ENCODE measurements at regions not wholly inside any gene's neighbourhood (a gene's known extent, or its start where the extent isn't known, plus 50 kb on each side); places are given as distances from the start of the nearest gene placed in this dataset.

- H2AK9ac ChIP-seq (replicated peaks; ENCODE audit: low read depth, low read length, poor library complexity), result no peak overlapping the region
- intact Hi-C loops (cut with micrococcal nuclease) (no loop called here), dilution Hi-C loops (cut with HindIII; ENCODE audit: low sequenced_read_pairs, unreplicated experiment) (no loop called here), in situ Hi-C loops (cut with MboI; ENCODE audit: low sequenced_read_pairs) (no loop called here)
- DNase-seq, result no peak
- CTCF ChIA-PET, result no interaction called here
- POLR2A ChIA-PET (ENCODE audit: unreplicated experiment), result no interaction called here
- H3K56ac ChIP-seq (ENCODE audit: extremely low read depth, insufficient read depth, low read length), result no peak overlapping the region
- H4K5ac ChIP-seq (ENCODE audit: low read depth, low read length), result no peak overlapping the region
- H3K14ac ChIP-seq (replicated peaks; ENCODE audit: low read depth, low read length), result no peak overlapping the region
- H3K9ac ChIP-seq (ENCODE audit: low read depth, low read length), result no peak overlapping the region
- peaks cover 7% of the 10 kb centered on the region; the same call in 1 of the 2 replicates for H3K9me3 ChIP-seq (ENCODE audit: control insufficient read depth, insufficient read depth, low read length)
- no peak overlapping the region for H3K4me3 ChIP-seq (ENCODE audit: insufficient read depth, low read depth, low read length)
- no peak overlapping the region for H3K18ac ChIP-seq (ENCODE audit: low read depth, low read length)
- no peak for TF ChIP-seq RFX5 (IDR thresholded peaks at IDR 0.05; ENCODE audit: low read depth, low read length)
- TF ChIP-seq POLR2A (IDR thresholded peaks at IDR 0.05; ENCODE audit: low read depth, low read length), result no peak
- no peak for TF ChIP-seq CHD1 (IDR thresholded peaks at IDR 0.05; ENCODE audit: low read depth, low read length)
- no peak for TF ChIP-seq RAD21 (IDR thresholded peaks at IDR 0.05; ENCODE audit: low read length)
- TF ChIP-seq NFE2L2 (IDR thresholded peaks at IDR 0.05; ENCODE audit: low read depth, low read length), result no peak
- TF ChIP-seq MAZ (IDR thresholded peaks at IDR 0.05; ENCODE audit: borderline replicate concordance, low read depth, low read length), result no peak
- TF ChIP-seq, protein P1, sequence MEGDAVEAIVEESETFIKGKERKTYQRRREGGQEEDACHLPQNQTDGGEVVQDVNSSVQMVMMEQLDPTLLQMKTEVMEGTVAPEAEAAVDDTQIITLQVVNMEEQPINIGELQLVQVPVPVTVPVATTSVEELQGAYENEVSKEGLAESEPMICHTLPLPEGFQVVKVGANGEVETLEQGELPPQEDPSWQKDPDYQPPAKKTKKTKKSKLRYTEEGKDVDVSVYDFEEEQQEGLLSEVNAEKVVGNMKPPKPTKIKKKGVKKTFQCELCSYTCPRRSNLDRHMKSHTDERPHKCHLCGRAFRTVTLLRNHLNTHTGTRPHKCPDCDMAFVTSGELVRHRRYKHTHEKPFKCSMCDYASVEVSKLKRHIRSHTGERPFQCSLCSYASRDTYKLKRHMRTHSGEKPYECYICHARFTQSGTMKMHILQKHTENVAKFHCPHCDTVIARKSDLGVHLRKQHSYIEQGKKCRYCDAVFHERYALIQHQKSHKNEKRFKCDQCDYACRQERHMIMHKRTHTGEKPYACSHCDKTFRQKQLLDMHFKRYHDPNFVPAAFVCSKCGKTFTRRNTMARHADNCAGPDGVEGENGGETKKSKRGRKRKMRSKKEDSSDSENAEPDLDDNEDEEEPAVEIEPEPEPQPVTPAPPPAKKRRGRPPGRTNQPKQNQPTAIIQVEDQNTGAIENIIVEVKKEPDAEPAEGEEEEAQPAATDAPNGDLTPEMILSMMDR (conservative IDR thresholded peaks at IDR 0.05; ENCODE audit: low read depth, low read length), result no peak
- TF ChIP-seq BHLHE40 (IDR thresholded peaks at IDR 0.05; ENCODE audit: low read depth, low read length), result no peak
- no peak for TF ChIP-seq FOS (IDR thresholded peaks at IDR 0.05; ENCODE audit: low read depth, low read length)
- no peak for TF ChIP-seq MXI1 (IDR thresholded peaks at IDR 0.05; ENCODE audit: borderline replicate concordance, low read depth, low read length)
- no peak for TF ChIP-seq SMC3 (IDR thresholded peaks at IDR 0.05; ENCODE audit: low read depth, low read length)
- no peak for TF ChIP-seq ELK1 (IDR thresholded peaks at IDR 0.05; ENCODE audit: borderline replicate concordance, low read depth, low read length)
- TF ChIP-seq RCOR1 (IDR thresholded peaks at IDR 0.05; ENCODE audit: insufficient replicate concordance, low read length), result no peak
- no peak for TF ChIP-seq USF2 (IDR thresholded peaks at IDR 0.05; ENCODE audit: low read depth, low read length)
- no peak for TF ChIP-seq MAFK (IDR thresholded peaks at IDR 0.05; ENCODE audit: low read depth, low read length)
- TF ChIP-seq CEBPB (IDR thresholded peaks at IDR 0.05; ENCODE audit: low read depth, low read length), result no peak
- no peaks in the 10 kb centered on the region for H3K36me3 ChIP-seq (ENCODE audit: control insufficient read depth, insufficient read depth, low read length)
- no peak overlapping the region for H4K8ac ChIP-seq (ENCODE audit: low read depth in 2 of 2, low read length in 2 of 2)
- H2BK120ac ChIP-seq (ENCODE audit: low read depth, low read length), result no peak overlapping the region
- no peak overlapping the region for H3K4ac ChIP-seq (ENCODE audit: low read depth, low read length)
- BruUV-seq (replicated peaks), result no TSS peak
- no peak overlapping the region for H4K91ac ChIP-seq (ENCODE audit: insufficient read depth, low read depth, low read length)
- no peaks in the 10 kb centered on the region for H3K4me1 ChIP-seq (ENCODE audit: control insufficient read depth, insufficient read depth, low read length)
- H2AFZ ChIP-seq (replicated peaks; ENCODE audit: low read length, poor library complexity), result no peak overlapping the region
- no peak overlapping the region for H2AK5ac ChIP-seq (ENCODE audit: low read depth, low read length)
- no peak overlapping the region for H3K4me2 ChIP-seq (ENCODE audit: low read depth, low read length)
- no peaks in the 10 kb centered on the region for H3K9me1 ChIP-seq (ENCODE audit: insufficient read depth, low read length)
- no peak overlapping the region for H2BK15ac ChIP-seq (ENCODE audit: low read depth, low read length)
- H3K27ac ChIP-seq (ENCODE audit: insufficient read depth, low read length), result no peak overlapping the region
- ATAC-seq (ENCODE audit: low read depth), result no peak
- H2BK20ac ChIP-seq (ENCODE audit: low read depth, low read length), result no peak overlapping the region
- H3K79me1 ChIP-seq (ENCODE audit: low read depth in 1 of 2, low read length in 2 of 2), result no peaks in the 10 kb centered on the region
- H3K27me3 ChIP-seq (ENCODE audit: control insufficient read depth, insufficient read depth, low read length), result no peaks in the 10 kb centered on the region
- no peak overlapping the region for H2BK5ac ChIP-seq (ENCODE audit: low read depth, low read length, poor library complexity, severe bottlenecking)
- H3K23ac ChIP-seq (ENCODE audit: low read depth, low read length), result no peak overlapping the region
- H4K20me1 ChIP-seq (ENCODE audit: insufficient read depth, low read length), result no peaks in the 10 kb centered on the region
These were observed 546.0 kb upstream of the RGMB start for GRCh38 chr5:98227489-98227888.
